Progenitor cell of endocrine pancreas (in vitro differentiated cells): ENCODE measurements at regions not wholly inside any gene's neighbourhood (a gene's known extent, or its start where the extent isn't known, plus 50 kb on each side); places are given as distances from the start of the nearest gene placed in this dataset.
"Not testable (repeated sequence)": the region's sequence is repeated elsewhere in the genome, so short reads cannot be mapped to it uniquely, and the experiment has no call there.

Experiments
- DNase-seq: peaks from one replicate; pipeline ENCODE4 v3.0.0; 2021; ENCODE audit warnings: low spot score; ENCODE audit not compliant: unreplicated experiment
- H3K27ac Mint-ChIP-seq: 2 replicates; pipeline ENCODE4 v1.8.0; 2021; ENCODE audit warnings: mild to moderate bottlenecking, moderate library complexity, mixed read lengths
- H3K27me3 Mint-ChIP-seq: 2 replicates; pipeline ENCODE4 v1.8.0; 2021; ENCODE audit warnings: mixed read lengths
- H3K36me3 Mint-ChIP-seq: 2 replicates; pipeline ENCODE4 v1.8.0; 2022; ENCODE audit warnings: mixed read lengths; ENCODE audit not compliant: insufficient read depth
- H3K4me1 Mint-ChIP-seq: 2 replicates; pipeline ENCODE4 v1.8.0; 2021; ENCODE audit warnings: low read depth, mixed read lengths
- H3K4me3 Mint-ChIP-seq: 2 replicates; pipeline ENCODE4 v1.8.0; 2021; ENCODE audit warnings: low read depth, mild to moderate bottlenecking, moderate library complexity, mixed read lengths
- H3K9me3 Mint-ChIP-seq: 2 replicates; pipeline ENCODE4 v1.8.0; 2021; ENCODE audit warnings: low read depth, mixed read lengths

GRCh38 chr10:38430242-38430641, 336.1 kb downstream of the ZNF37A start:
- not testable (repeated sequence) for H3K27ac Mint-ChIP-seq, H3K4me3 Mint-ChIP-seq, DNase-seq, H3K27me3 Mint-ChIP-seq, H3K4me1 Mint-ChIP-seq
- H3K36me3 Mint-ChIP-seq, result peaks cover 12% of the 10 kb centered on the region
- H3K9me3 Mint-ChIP-seq, result peaks cover 11% of the 10 kb centered on the region

- not testable (repeated sequence) for DNase-seq, H3K4me3 Mint-ChIP-seq, H3K27me3 Mint-ChIP-seq, H3K36me3 Mint-ChIP-seq, H3K4me1 Mint-ChIP-seq, H3K9me3 Mint-ChIP-seq, H3K27ac Mint-ChIP-seq
These were observed 343.2 kb downstream of the ZNF37A start for GRCh38 chr10:38437359-38437758.

- H3K4me3 Mint-ChIP-seq, DNase-seq, H3K4me1 Mint-ChIP-seq, H3K27ac Mint-ChIP-seq, H3K9me3 Mint-ChIP-seq, H3K27me3 Mint-ChIP-seq: not testable (repeated sequence)
- H3K36me3 Mint-ChIP-seq, result peaks cover 10% of the 10 kb centered on the region
These were observed 354.6 kb downstream of the ZNF37A start for GRCh38 chr10:38448614-38449355.

GRCh38 chr10:38449618-38450017, 355.5 kb downstream of the ZNF37A start:
- H3K4me1 Mint-ChIP-seq, H3K27me3 Mint-ChIP-seq: not testable (repeated sequence)

GRCh38 chr10:38450372-38451057, 356.4 kb downstream of the ZNF37A start:
- H3K4me1 Mint-ChIP-seq, H3K27me3 Mint-ChIP-seq, H3K27ac Mint-ChIP-seq, H3K4me3 Mint-ChIP-seq, DNase-seq, H3K9me3 Mint-ChIP-seq: not testable (repeated sequence)
- H3K36me3 Mint-ChIP-seq, result peaks cover 10% of the 10 kb centered on the region

More at GRCh38 chr10:38449618-38450017, 355.5 kb downstream of the ZNF37A start:
- not testable (repeated sequence) for H3K4me3 Mint-ChIP-seq, H3K9me3 Mint-ChIP-seq, H3K27ac Mint-ChIP-seq, DNase-seq
- H3K36me3 Mint-ChIP-seq, result peaks cover 10% of the 10 kb centered on the region

- H3K27me3 Mint-ChIP-seq, DNase-seq, H3K36me3 Mint-ChIP-seq, H3K27ac Mint-ChIP-seq, H3K9me3 Mint-ChIP-seq, H3K4me3 Mint-ChIP-seq, H3K4me1 Mint-ChIP-seq: not testable (repeated sequence)
These were observed 357.3 kb downstream of the ZNF37A start for GRCh38 chr10:38451306-38451967.
